NT2/D1 (cell line): ENCODE measurements at regions not wholly inside any gene's neighbourhood (a gene's known extent, or its start where the extent isn't known, plus 50 kb on each side); places are given as distances from the start of the nearest gene placed in this dataset.

Experiments
- SUZ12 ChIP-seq: IDR thresholded peaks from 2 replicates; pipeline ENCODE4 v1.6.1; 2011; ENCODE audit not compliant: insufficient read length, insufficient read depth; ENCODE audit errors: extremely low read depth
- ZNF274 ChIP-seq: IDR thresholded peaks from 2 replicates; pipeline ENCODE4 v1.6.1; 2011; ENCODE audit warnings: mild to moderate bottlenecking, low read depth, low read length

GRCh38 chr6:10221178-10221577 lies 193.7 kb downstream of the TFAP2A start:
- TF ChIP-seq ZNF274: no peak
- no peak for TF ChIP-seq SUZ12
